ENCODE measurements at regions not wholly inside any gene's neighbourhood (a gene's known extent, or its start where the extent isn't known, plus 50 kb on each side); places are given as distances from the start of the nearest gene placed in this dataset.
"Not testable (repeated sequence)": the region's sequence is repeated elsewhere in the genome, so short reads cannot be mapped to it uniquely, and the experiment has no call there.

DNA sequence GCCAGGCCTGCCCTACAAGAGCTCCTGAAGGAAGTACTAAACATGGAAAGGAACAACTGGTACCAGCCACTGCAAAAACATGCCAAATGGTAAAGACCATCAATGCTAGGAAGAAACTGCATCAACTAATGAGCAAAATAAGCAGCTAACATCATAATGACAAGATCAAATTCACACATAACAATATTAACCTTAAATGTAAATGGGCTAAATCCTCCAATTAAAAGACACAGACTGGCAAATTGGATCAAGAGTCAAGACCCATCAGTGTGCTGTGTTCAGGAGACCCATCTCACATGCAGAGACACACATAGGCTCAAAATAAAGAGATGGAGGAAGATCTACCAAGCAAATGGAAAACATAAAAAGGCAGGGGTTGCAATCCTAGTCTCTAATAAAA, 119.0 kb upstream of the CARMIL1 start:
- DNase-seq = not testable (repeated sequence)

DNA sequence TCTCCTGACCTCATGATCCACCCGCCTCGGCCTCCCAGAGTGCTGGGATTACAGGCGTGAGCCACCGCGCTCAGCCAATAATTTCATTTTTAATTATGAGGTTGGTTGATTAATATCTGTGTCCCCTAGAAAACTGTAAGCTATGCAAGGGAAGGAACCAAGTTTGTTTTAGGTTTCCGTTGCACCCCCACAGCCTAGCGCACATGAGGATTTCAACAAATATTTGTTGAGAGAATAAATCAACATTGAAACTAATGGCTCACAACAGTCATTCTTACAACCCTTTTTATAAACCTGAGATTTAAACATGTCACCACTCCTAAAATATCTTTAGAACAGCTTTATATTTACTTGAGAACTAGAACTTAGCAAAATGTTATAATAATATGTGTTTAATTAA, 114.0 kb upstream of the CARMIL1 start:
- no peak for DNase-seq

DNA sequence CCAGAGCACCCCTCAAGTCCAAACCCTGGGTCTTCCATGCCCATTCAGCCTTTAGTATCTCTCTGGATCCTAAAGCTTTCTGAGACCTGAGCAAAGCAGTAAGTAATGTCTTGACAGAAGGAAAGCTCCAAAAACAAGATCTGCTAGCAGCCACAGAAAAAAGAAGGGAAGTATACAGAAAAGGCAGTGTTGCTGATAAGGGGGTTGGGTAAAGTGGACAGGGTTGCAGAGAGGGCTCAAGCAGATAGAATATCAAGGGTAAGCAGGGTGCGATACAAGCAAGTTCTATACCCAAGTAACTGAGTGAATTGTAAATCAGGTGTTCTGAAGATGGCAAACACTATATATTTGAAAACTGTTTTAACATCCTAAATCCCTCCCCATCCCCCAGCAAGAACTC, 113.4 kb upstream of the CARMIL1 start:
- no peak for DNase-seq

GRCh38 chr6:25166955-25167748, 112.0 kb upstream of the CARMIL1 start:
- no peak for DNase-seq

DNA sequence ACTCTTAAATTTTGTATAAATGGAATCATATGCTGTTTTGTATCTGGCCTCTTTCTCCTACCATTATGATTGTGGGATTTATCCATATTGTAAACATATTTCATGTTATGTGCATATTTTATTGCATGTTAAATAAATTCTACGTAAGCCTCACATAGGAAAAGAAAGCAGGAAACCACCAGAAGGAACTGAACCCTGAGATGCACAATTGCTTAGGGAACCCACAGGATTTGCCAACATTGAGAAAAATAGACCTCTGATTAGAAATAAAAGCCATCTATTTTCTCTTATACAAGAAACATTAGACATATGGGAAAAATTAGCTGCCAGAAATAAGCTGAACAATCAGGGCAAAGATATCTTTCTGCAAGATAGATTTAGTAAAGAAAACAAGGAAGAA, 111.2 kb upstream of the CARMIL1 start:
- no peak for DNase-seq

DNA sequence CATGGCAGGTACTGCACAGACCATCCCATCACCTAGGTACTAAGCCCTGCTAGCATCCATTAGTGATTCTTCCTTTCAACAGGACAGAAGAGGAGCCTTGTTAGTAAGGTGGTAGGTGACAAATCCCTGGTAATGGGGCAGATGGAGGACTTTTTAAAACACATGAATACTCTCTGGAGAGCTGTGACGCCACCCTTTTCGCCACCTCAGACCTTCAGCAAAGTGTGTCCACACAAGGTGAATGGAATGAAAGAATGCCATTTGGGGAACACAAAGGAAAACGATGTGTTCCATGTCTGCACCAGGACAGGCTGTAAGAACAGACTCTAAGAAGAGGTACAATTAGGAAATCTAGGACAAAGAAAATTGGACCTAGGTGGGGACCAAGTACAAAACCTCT, 110.5 kb upstream of the CARMIL1 start:
- no peak for DNase-seq

DNA sequence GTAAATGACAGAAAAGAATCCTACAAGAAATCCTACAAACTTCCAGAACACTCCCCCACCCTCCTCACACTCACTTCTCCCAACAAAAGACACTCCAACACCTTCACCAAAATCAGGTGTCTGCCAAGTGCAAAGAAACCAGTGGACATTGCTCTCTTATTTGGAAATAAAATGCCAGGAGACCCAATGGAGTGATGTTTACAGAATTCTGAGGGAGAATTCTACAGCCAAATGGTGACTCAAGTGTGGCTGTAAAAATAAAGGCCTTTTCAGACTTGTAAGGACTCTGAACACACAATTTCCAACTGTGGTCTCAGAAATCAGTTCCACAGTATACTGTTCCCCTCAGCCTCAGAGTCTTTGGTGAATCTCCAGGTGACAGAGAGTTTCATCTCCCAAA, 109.6 kb upstream of the CARMIL1 start:
- no peak for DNase-seq

GRCh38 chr6:25169961-25170360, 109.2 kb upstream of the CARMIL1 start:
- no peak for DNase-seq

DNA sequence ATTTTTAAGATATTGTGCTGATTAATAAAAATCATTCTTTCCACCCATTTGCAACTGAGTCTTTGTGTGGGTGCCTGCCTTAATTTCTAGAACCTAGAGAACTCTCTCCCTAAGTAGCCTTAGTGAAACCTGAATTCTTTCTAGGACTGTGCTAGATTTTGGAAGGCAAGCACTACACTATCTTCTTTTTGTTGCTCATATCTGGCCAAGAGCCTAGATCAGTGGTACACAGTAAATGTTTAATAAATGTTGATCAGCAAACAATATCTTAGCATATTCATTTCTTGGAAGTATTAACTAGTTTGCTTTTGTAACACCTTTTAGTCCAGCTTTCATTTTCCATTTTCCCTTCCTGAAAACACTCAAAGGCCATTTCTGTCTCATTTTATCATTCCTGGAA, 108.5 kb upstream of the CARMIL1 start:
- no peak for DNase-seq

DNA sequence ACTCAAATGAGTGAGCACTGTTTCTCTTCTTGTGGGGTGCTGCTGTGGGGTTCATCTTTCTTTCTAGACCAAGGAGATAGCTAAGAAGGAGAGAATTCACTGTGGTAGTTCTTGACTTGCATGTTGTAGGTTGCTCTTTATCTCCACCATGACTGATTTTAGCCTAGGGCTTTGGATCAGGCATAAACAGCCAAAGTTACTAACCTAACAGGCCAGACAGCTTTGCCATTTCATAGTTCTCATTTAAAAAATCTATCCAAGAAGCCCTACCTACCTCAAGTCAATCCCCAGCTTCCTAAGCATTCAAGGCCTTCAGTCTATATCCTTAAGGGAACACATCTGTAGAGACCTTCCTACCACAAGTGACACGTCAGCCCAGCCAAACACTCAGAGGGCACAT, 107.9 kb upstream of the CARMIL1 start:
- no peak for DNase-seq

GRCh38 chr6:25172819-25173218, 106.4 kb upstream of the CARMIL1 start:
- no peak for DNase-seq

- DNase-seq = no peak
Observed at GRCh38 chr6:25173246-25173645, 105.9 kb upstream of the CARMIL1 start.

DNA sequence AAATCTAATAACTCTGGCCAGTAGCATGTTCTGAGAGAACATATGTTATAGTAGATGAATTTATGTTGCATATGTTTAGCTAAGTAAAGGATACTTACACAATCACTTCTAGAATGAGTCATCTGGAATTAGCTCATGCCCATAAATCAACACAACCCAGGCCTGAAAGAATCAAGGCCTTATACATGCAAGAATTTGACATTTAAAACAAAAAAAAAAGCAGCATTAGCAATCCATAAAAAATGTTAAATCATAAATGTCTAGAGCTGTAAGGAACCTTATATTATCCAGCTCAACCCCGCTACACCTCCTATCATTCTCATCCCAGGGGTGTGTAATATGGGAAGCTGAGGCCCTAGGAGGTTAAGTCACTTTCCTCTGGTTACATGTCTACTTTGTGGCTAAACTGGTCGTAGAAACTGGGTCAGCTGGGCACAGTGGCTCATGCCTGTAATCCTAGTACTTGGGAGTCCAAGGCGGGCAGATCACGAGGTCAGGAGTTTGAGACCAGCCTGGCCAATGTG, 105.2 kb upstream of the CARMIL1 start:
- DNase-seq = peak; percentile 34

GRCh38 chr6:25174678-25175077, 104.5 kb upstream of the CARMIL1 start:
- DNase-seq = no peak

GRCh38 chr6:25175196-25175595, 104.0 kb upstream of the CARMIL1 start:
- no peak for DNase-seq

DNA sequence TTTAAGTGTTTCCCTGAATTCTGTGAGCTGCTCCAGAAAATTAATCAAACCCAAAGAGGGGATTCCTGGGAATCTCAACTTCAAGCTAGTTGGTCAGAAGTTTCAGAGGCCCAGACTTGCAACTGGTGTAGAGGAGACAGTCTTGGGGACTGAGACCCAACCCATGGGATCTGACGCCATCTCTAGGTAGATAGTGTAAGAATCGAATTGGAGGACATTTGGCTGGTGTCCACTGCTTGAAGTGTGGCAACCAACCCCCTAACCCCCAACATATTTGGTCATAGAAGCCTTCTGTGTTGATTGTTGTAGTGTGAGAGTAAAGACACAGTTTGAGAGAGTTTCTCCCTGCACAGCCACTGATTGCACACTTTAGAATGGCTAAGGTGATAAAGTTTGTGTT, 103.5 kb upstream of the CARMIL1 start:
- DNase-seq = no peak

- no peak for DNase-seq
Observed at GRCh38 chr6:25176466-25176865, 102.7 kb upstream of the CARMIL1 start.

DNA sequence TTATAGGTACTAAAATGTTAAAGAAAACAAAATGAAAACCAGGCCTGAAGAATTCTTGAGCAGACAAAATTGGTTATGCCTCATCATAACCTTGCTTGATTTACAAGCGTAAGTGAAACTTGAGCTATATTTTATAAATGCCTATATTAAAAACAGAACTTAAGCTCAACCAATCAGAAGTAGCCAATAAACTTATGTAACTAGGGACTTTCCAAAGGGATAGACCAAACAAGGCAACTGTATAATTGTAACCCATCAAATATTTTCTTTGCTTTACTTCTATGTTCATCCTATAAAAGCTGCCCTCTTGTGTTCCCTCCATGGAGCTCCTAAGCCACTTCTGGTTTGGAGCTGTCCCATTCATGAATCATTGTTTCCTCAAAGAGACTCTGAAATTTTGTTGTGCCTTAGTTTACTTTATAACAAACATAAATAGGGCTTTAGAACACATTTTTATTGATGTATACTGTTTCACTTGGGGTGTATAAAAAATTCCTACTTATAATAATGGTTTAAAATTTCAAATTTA, 101.6 kb upstream of the CARMIL1 start:
- DNase-seq = no peak

GRCh38 chr6:25178336-25179035, 100.7 kb upstream of the CARMIL1 start:
- DNase-seq = no peak

- no peak for DNase-seq
Observed at GRCh38 chr6:25179051-25179778, 100.0 kb upstream of the CARMIL1 start.

GRCh38 chr6:25180630-25181349, 98.4 kb upstream of the CARMIL1 start:
- no peak for DNase-seq

DNA sequence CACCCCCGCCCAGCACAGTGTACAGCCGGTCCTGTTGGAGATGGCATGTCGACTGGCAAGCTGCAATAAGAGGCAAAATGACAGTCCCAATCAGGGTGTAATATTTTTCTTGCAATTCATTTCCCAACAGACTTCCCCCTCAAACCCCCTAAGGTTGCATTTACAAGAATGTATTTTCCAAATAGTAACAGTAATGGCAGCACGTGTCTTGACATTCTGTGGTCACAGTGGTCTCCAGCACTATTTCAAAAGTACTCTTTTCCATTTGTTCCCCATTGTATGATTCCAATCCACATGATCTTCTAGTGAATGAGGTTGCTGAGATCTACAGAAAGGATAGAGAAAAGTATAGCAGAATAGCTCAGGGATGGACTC, 97.8 kb upstream of the CARMIL1 start:
- DNase-seq = no peak
